ENCODE measurements at regions not wholly inside any gene's neighbourhood (a gene's known extent, or its start where the extent isn't known, plus 50 kb on each side); places are given as distances from the start of the nearest gene placed in this dataset.
A peak's percentile ranks its signal among the peaks of the same experiment; 100 is the strongest.

DNA sequence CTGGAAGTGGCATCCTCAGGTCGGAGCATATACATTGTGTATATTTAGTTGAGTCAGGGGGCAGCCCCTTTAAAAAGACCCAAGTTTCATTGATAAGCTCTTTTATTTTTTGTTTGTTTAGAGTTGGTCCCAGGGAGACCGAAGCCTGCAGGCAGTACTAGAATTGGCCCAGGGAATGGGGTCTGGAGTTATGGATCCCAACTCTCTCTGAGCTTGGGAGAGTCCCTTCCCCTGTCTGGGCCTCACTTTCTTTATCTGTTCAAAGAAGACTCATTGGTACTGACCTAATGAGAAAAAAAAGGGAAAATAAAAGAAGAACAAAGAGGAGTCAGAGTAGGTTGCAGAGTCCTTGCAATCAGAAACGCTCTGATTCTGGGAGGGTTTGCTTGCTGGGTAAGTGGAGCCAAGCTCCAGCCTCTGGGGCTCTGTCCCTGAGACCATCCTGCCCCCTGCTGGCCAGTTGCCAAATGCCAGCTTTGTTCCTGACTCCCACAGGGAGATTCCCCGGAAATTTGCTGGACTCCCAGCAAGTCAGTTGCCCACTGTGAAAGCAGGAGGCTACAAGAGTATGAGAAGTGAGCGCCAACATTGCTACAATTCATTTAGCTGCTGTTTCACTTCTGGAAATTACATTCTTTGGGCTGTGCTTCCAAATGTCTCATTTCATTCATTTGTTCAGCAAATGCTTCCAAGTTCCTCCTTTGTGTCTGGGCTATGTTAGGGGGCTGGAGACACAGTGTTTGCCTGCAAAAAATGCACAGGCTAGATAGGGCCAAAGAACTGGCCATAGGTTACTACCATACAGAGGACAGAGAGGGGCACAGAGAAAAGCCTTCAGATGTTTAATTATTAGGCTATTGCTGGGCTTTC lies 156.2 kb downstream of the MELK start:
- peak; percentile 30 for DNase-seq

DNA sequence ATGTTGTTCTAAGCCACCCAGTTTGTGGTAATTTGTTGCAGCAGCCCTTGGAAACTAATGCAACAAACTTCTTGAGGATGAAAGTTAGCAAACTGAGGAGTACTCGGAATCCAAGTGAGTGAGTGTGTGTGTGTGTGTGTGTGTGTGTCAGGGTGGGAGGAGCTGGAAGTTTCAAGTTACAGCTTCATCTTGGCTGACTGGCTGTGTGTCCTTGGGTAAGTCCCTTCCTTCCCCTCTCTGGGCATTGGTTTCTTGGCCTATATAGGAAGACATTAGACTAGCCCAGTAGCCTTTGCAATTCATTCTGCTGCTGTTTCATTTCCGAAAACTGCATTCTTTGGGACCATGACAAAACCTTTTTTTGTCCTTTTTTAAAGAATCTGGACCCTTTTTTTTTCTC lies 157.2 kb downstream of the MELK start:
- DNase-seq, result no peak

DNA sequence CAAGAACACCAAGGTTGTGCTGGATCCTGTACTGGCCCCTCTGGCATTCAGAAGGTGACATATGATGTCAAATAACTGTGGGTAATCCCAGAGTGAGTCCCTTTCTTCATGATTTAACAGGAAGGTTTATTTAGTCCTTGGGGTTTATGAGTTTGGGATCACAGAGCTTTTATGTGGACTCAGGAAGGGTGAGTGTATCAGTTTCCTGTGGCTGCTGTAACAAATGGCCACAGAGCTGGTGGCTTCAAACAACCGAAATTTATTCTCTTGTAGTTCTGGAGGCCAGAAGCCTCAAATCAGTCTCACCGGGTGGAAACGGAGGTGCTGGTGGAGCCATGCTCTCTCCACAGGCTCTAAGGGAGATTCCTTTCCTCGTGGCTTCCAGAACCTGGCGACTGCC lies 157.7 kb downstream of the MELK start:
- no peak for DNase-seq

DNA sequence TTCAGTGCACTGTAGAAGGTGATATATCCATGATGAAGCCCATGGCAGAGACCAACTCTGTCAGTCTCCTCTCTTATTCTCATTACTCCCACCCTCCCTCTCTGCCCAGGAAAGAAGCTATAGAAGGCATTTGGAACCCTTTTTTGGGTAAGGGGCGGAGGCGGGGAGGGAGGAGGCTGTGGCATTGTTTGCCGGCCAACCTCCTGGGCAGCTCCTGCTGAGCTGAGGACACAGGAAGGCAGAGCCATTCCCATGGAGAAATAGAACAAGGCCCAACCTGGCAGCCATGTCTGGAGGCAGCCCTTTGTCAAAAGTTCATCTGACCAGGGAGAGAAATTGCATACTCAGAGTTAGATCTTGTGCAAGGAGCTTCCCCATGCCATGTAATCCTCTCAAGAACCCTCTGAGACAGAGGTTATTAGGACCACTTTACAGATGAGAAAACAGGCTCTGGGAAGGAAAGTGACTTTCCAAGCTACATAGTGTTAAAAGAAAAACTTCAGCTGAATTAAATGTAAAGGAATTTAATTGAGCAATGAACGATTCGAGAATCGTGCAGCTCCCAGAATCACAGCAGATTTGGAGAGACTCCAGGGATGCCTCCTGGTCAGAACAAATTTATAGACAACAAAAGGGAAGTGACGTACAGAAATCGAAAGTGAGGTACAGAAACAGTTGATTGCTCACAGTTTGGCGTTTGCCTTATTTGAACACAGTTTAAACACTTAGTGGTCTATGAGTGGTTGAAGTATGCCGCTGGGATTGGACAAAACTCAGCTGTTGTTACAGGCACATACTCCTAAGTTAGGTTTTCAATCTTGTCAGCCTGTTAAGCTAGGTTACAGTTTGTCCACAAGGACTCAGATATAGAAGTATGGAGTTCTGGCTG lies 158.6 kb downstream of the MELK start:
- DNase-seq, result no peak

DNA sequence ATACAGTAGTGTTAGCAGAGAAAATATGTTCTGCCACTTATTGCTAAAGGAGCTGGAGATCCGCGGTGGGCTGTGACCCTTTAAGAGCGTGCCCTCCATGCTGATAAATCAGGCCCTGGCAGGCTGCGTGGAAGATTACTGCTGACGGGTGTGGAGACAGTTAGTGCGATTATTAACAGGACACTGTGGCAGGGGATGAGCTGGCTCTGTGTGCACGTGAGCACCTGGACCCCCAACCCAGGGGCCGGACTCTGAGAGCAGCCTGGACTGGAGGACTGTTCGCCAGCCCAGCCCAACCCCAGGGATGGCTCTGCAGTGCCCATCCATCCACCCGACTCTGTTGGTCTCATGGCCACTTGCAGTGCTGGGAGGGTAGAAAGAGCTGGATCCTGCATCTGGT lies 162.0 kb downstream of the MELK start:
- DNase-seq, result no peak

DNA sequence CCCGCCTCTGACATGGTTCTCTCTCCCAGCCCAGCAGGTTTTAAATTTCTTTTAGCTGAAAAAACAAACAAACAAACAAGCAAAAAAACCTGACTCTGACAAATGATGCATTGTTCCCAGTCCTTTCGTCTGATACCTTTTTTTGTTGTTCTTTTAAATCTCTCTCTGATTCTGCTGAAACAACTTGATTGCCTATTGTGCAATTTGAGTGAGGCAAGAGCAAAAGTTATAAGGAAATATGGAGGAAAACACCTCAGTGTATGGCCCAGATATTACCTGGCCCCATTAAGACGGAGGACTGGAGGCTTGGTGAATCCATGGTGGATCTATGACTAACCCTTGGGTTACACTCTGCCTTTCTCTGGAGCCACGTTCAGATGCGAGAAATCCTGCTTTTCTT lies 164.0 kb downstream of the MELK start:
- no peak for DNase-seq

DNA sequence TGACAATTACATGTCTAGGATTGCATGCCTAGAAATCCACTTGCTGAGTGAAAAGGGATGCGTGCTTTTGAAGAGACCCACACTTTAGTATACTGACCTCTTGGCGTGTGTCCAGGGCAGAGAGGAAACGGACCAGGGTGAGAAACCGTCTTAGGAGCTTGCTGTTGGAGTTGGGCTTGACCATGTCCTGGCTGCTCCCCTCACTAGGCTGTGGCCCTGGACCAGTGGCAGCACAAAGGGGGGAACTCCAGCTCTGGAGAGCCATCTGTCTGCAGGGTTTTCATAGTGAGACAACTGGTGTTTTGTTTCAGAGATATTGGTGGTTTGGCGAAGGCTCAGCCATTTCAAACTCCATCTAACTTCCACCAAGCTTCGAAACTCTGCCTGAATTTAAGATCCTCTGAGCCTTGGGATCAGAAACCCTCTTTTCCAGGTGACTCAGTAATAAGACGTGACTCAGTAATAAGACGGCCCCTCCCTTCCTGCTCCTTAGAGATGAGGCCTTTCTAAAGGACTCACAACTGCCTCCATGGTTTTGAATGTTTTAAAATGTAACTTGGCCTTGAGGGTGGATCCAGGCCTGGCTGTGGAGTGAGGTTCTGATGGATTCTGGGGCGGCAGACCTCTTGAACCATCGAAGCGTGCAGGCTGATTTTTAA lies 165.8 kb downstream of the MELK start:
- DNase-seq, result no peak

DNA sequence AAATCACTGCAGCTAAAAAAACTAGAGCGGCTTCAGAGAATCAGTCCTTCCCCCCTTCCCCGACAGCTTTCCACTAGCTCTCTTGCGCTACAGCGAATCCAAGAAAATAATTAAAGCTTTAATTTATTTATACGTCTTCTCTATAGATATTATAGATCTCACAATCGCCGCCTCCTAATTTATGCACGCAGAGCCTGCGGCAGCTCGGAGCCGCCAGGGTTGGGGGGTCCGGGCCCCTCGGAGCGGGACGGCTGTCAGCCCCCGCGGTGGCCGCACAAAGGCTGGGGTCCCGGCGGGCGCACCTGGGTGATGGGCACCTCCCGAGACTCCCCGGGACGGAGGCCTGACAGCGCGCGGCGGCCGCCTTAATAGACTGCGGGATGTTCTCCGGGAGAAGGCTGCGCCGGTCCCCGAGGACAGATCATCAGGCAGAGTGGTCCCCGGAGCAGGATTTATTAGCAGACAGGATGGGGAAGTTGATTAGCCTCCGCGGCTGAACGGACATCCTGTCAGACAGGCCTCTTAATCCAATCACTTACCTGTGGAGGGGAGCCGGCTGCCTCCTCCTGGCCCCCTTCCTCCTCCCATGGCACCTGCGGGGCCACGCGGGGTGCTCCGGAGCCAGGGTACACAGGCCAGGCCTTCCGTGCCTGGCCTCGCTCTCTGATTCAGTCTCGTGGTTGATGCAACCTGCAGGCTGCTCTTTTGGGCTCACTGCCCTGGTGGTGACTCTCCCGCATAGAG lies 166.8 kb downstream of the MELK start:
- peak; percentile 19 for DNase-seq

DNA sequence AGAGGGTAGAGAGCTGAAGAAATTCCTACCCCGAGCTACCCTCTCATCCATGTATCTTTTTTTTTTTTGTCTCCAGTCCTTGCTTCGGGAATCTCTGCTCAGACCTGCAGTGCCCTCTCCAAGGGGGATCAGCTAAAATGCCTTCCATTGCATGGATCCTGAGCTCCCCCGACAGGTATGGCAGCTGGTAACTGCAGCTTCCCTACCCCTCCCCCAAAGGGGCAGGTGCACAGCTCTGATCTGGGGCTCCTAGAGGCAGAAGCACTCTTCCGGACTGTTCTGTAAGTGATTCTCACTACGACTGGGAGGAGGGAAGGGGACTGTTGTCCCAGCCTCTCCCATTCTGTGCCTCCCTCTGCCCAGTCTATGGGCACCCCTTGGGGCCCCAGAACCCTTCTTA lies 169.6 kb downstream of the MELK start:
- no peak for DNase-seq

DNA sequence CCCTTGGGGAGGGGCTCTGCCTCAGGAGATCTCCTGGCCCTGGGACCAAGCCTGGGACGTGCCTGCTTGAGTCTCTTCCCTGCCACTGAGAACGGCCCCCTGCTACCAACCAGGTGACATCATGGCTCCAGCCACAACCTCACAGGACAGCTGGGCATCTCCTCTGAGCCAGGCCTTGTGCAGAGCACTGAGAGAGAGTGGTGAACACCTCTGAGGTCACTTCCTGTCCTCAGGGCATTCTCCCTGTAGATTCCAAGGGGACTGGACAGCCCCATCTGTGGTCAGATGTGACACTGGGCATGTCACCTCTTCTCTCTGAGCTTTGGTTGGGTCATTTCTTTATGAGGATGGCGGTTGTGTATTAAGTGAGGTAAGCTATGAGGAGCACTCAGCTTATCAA lies 172.0 kb downstream of the MELK start:
- DNase-seq, result no peak

DNA sequence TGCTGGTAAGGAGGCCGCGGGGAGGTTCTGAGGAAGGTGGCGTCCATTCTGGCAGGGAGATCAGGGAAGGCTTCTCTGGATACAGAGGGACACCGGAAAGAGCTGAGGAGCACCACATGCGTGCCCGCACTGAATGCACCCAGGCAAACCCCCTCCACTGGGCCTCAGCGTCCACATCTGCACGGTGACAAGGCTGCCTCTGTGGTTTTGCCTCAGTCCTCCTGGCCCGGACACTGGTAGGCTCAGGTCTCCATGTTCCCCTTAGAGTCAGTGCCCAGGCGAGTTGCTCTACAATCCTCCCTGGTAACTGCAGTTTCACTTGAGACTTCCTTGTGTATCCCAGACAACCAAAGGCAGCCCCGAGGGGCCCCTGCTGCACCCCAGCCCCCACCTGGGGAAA lies 173.3 kb downstream of the MELK start:
- no peak for DNase-seq

DNA sequence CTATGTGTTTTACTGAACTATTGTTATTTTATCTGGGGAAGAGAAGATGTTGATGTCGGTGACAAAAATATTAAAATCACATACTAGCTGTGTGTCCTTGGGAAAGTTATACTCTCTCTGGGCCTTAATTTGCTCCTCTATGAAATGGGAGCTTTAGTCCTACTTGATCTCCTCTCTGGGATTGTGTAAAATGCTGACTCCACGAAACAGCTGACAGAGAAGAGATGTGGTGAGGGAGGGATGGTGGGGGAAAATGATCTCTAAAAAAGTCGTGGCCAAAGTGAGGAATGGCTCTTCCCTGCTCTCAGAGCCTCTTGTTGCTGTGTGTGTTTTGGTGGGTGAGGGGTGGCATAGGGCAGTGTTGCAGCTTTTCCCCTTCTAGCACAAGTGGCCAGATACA lies 173.7 kb downstream of the MELK start:
- no peak for DNase-seq

DNA sequence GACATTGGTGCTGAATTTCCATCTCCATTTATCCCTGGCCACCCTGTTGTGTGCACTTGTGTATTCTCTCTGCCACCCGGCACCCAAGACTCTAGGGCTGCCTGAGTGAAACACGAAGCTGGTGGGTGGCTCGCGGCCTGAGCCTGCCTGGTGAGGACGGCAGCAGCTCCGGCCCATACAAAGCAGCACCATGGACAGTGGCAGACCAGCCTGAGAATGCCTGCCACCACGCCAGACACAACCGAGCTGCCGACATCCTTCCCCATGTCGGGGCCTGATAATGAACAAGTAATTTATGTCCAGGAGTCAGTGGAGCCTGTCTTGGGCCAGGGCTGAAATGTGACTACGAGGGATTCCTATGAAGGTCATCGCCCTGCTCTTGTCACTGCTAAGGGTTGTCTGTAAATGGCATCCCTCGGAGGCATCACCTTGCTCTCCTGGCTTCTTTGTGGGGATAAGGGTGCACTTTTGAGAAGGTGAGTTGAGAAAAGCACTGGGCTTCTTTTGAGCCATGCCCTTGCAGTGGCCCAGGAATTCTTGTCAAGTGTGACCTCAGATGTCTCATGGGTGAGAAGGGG lies 175.7 kb downstream of the MELK start:
- peak; percentile 53 for DNase-seq

DNA sequence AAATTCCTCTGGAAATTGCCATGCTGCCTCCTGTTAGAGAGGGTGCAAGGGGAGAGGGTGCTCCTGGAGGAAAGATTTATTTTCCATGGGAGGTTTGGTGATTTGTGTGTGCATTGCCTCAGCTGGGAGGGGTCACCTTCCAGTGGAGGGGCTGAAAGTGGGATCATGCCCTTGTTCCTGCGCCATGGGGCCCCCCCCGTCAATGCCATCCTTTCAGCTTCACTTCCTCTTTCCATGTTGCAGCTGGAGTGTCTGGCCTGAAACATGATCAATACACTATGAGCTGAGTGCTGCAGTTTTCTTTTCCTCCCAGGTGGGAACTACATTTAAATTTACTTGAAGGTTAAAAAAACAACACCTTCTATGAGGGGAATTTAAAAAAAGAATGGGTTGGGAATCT lies 176.8 kb downstream of the MELK start:
- no peak for DNase-seq

DNA sequence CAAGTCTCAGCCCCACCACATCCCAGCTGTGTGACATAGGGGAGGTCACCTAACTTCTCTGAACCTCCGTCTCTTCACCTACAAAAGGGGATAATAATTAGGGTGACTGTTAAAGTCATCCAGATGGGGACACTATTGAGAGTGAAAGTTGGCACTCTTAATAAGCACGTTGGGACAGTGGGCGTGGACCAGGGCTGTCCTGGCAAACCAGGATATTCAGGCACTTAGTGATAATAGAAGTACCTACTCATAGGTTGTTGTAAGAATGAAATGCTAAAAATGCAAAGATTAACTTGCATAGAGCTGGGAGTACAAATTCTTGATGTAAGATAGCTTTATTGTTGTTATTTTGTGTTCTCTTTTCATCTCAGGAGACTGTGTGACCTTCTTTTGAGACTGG lies 177.9 kb downstream of the MELK start:
- DNase-seq, result no peak

DNA sequence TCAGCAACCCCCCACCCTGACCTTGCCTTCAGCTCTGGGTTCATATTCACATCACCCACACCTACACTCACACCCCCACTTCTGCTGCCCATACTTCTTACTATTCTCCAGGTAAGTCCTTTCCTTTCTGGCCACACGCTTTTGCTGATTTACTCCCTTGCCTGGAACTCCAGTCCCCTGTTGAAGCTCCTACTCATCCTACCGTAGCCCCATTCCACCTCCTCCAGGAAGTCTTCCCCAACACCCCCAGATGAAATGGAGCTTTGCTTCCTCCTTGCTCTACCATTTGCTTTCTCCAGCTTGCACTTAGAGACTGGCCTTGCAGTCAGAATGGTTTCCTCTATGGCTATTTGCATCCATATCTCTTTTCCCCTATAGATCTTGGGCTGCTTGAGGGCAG lies 182.3 kb downstream of the MELK start:
- DNase-seq, result no peak

DNA sequence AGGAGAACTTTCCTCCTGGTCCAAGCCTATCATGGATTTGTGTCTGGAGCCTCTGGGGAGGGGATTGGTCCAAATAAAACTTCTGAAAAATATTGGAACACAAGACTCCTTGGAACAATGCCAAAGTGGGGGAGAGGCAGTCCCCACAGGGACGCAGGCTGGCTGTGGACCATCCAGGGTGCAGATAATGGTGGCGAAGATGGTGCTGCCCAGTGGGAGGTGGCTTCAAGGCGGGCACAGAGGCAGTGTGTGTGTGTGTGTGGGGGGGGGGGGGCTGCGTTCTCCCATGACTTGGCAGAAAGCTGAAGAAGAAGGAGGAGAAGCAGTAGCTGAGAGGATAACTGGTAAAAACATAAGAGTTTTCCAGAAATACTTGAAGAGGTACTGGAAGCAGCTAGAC lies 186.4 kb downstream of the MELK start:
- no peak for DNase-seq

DNA sequence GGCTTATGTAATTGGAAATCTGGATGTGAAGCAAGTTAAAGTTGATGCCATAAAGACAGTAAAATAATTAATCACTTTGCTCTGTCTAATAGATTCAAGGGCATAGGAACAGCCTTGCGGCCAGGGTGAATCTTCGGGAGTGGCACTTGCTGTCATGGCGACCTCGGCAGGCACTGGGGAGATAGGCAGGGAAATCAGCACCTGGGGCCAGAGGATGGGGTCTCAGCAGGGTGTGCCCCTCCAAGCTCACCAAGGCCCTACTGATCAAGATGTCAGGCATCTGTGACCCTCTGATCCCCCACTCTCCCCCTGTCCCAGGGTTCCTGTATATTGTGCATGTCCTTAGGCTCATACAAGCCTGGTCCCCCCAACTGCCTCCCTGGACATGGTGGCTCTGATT lies 187.3 kb downstream of the MELK start:
- no peak for DNase-seq

DNA sequence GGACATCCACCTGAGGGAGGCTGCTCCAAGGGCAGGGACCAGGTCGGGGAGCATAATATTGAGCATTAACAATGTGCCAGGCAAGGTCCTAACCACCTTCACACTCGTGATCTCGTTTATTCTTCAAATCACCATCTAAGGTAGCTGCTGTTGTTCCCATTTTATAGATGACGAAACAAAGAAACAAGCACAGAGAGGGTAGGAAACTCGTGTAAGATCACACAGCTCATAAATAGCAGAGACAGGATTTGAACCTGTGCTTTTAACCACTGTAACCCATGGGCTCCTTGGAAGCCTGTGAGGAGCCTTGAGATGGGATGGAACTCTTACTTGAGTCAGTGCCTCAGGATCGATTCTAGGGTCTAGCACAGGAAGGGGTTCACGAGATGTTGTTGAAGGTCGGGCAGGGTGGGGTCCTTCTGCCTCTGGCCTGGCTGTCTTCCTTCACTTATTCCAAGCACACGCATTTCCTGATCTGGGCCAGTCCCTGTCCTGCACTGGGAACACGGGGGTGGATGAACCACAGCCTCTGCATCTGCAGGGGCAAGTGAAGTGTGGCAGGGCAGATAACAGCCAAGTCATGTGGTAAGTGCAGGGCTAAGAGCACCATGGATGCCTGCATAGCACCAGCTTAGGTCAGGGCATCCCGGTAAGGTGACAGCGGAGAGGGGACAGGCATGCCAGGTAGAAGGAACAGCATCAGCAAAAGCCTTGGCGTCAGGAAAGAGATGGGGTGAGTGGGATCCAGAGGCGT lies 188.1 kb downstream of the MELK start:
- DNase-seq, result no peak

DNA sequence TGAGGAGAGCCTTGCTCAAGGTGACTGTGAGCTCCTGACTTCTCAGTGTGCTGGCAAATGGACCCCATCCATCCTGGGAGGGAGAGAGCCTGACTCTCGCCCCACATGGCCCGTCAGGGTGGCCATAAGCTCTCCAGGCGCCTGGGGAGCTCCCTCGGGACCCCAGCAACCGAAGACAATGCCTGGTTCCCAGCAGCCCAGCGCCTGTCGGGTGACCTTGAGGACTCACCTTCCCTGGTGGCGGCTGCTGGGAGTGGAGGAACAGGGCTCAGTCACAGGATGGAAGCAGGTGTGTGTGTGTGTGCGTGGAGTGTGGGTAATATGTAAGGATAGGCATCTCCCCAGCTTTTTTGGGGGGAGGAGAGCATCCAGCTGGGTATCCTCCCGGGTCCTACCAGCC lies 190.3 kb downstream of the MELK start:
- no peak for DNase-seq

DNA sequence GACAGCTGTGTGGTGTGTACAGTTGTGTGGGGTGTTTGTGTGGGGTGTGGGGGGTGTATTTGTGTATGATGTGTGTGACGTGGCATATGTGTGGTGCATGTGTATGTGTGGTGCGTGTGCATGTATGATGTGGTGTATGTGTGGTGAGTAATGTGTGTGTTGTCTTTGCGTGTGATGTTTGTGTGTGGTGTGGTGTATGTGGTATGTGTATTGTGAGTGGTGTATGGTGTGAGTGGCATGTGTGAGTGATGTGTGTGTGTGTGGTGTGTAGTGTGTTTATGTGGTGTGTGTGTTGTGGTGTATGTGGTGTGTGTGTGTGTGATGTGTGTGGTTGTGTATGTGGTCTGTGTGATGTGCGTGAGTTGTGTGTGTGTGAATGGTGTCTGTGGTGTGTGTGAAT lies 191.1 kb downstream of the MELK start:
- no peak for DNase-seq

All from right kidney (tissue), 1 donor.